B cell (primary cell): ENCODE measurements at regions not wholly inside any gene's neighbourhood (a gene's known extent, or its start where the extent isn't known, plus 50 kb on each side); places are given as distances from the start of the nearest gene placed in this dataset.

Experiments
- ATAC-seq: fragments of 200-7000 bp; cut with Tn5 transposase; one replicate; pipeline ENCODE4 v1.10.0; 2021; ENCODE audit warnings: low read depth, mild to moderate bottlenecking, moderate number of reproducible peaks, moderate library complexity
- CTCF ChIA-PET: fragments of 350-600 bp; sonication (Branson Sonifier 250); formaldehyde crosslinking; loops from one replicate; lab custom pipeline; 2021; ENCODE audit warnings: antibody characterized with exemption, inconsistent platforms; lab: Charles Lee
- POLR2A ChIA-PET: fragments of 350-600 bp; sonication (Branson Sonifier 250); formaldehyde crosslinking; loops from one replicate; lab custom pipeline; 2021; ENCODE audit warnings: antibody characterized with exemption; lab: Charles Lee
- DNase-seq: peaks from one replicate; pipeline ENCODE4 v3.0.0; 2013
- H2AFZ ChIP-seq: 2 replicates; pipeline ENCODE4 v1.6.1; 2012; ENCODE audit warnings: mild to moderate bottlenecking, low read depth, low read length; ENCODE audit not compliant: insufficient read depth, poor library complexity, severe bottlenecking
- H3K27ac ChIP-seq, 2 donors: 1 replicate in 1 of 2; 2 replicates in 1 of 2; pipeline ENCODE4 v1.5.1; 2012 to 2013; ENCODE audit warnings: low read length in 2 of 2, mild to moderate bottlenecking in 2 of 2, moderate library complexity in 1 of 2
- H3K27me3 ChIP-seq, 4 experiments: fragments of 200-600 bp in 1 of 4; sonication (generic) in 1 of 4; replicated peaks in 1 of 4; 1 replicate in 2 of 4; 2 replicates in 2 of 4; pipeline versions ENCODE4 v1.6.1 to v1.7.0; 2013 to 2016; ENCODE audit warnings: low read length in 3 of 4, mild to moderate bottlenecking in 2 of 4, mixed read lengths in 1 of 4, moderate library complexity in 1 of 4; ENCODE audit not compliant: insufficient read depth in 4 of 4, control insufficient read depth in 3 of 4; ENCODE audit errors: control extremely low read depth in 1 of 4
- H3K36me3 ChIP-seq, 2 experiments: replicated peaks in 1 of 2; 1 replicate in 1 of 2; 2 replicates in 1 of 2; pipeline versions ENCODE4 v1.6.1 to v1.7.1; 2013; ENCODE audit warnings: low read length in 1 of 2; ENCODE audit not compliant: insufficient read depth in 2 of 2, control insufficient read depth in 1 of 2; ENCODE audit errors: control extremely low read depth in 1 of 2, extremely low read depth in 1 of 2
- H3K4me1 ChIP-seq, 2 donors: fragments of 200-600 bp in 1 of 2; sonication (generic) in 1 of 2; 1 replicate in 1 of 2; 2 replicates in 1 of 2; pipeline versions ENCODE4 v1.5.1 to v1.6.1; 2013 to 2017; ENCODE audit warnings: low read length in 2 of 2; ENCODE audit not compliant: control insufficient read depth in 2 of 2, insufficient read depth in 2 of 2
- H3K4me2 ChIP-seq: replicated peaks from 2 replicates; pipeline ENCODE3; 2012; ENCODE audit warnings: mild to moderate bottlenecking, low read depth, low read length; ENCODE audit not compliant: poor library complexity, severe bottlenecking
- H3K4me3 ChIP-seq, 5 experiments: fragments of 200-600 bp in 1 of 5; sonication (generic) in 1 of 5; 1 replicate in 3 of 5; 2 replicates in 2 of 5; pipeline versions ENCODE4 v1.5.1 to v1.7.0; 2011 to 2016; ENCODE audit warnings: low read length in 4 of 5, mild to moderate bottlenecking in 4 of 5, low read depth in 2 of 5, control low read depth in 1 of 5, moderate library complexity in 1 of 5; ENCODE audit not compliant: insufficient read depth in 1 of 5; ENCODE audit errors: control extremely low read depth in 1 of 5, extremely low read depth in 1 of 5
- H3K79me2 ChIP-seq: fragments of 200-600 bp; sonication (generic); one replicate; pipeline ENCODE4 v1.6.0; 2016; ENCODE audit warnings: low read length; ENCODE audit not compliant: control insufficient read depth, insufficient read depth
- H3K9ac ChIP-seq: fragments of 200-600 bp; sonication (generic); 2 replicates; pipeline ENCODE4 v1.6.1; 2017; ENCODE audit warnings: mild to moderate bottlenecking, low read length, moderate library complexity
- H3K9me3 ChIP-seq, 3 donors: one replicate each; pipeline versions ENCODE4 v1.6.1 to v1.7.1; 2013; ENCODE audit warnings: low read length in 2 of 3; ENCODE audit not compliant: control insufficient read depth in 2 of 3, insufficient read depth in 1 of 3; ENCODE audit errors: control extremely low read depth in 1 of 3
- H4K20me1 ChIP-seq: 2 replicates; pipeline ENCODE4 v1.6.0; 2012; ENCODE audit warnings: mild to moderate bottlenecking, low read length; ENCODE audit not compliant: insufficient read depth, control insufficient read depth, poor library complexity, severe bottlenecking
- H3K27ac Mint-ChIP-seq: one replicate; pipeline ENCODE4 v1.8.0; 2021; ENCODE audit warnings: mixed read lengths
- H3K27me3 Mint-ChIP-seq: one replicate; pipeline ENCODE4 v1.8.0; 2021; ENCODE audit warnings: mixed read lengths
- H3K4me1 Mint-ChIP-seq: one replicate; pipeline ENCODE4 v1.8.0; 2021; ENCODE audit warnings: mixed read lengths
- H3K4me3 Mint-ChIP-seq: one replicate; pipeline ENCODE4 v1.8.0; 2021; ENCODE audit warnings: mixed read lengths
- H3K9me3 Mint-ChIP-seq: one replicate; pipeline ENCODE4 v1.8.0; 2022; ENCODE audit warnings: mixed read lengths; ENCODE audit not compliant: insufficient read depth
- EZH2 ChIP-seq: IDR thresholded peaks from 2 replicates; pipeline ENCODE4 v1.6.1; 2012; ENCODE audit warnings: borderline replicate concordance, low read depth, mild to moderate bottlenecking, moderate library complexity, low read length; ENCODE audit not compliant: insufficient read depth, poor library complexity, severe bottlenecking
- WGBS: methylation state at CpG from one replicate; pipeline ENCODE4 v1.1.5; 2013; ENCODE audit warnings: missing lambda C conversion rate; ENCODE audit not compliant: insufficient coverage; 5-methylcytosine and 5-hydroxymethylcytosine counted together
- intact Hi-C: fragments of 100-400 bp; cut with micrococcal nuclease; formaldehyde crosslinking; loops from one replicate; pipeline ENCODE4 v1.10.0; 2022
- TF ChIP-seq, protein P1 (sequence below): fragments of 200-600 bp; IDR thresholded peaks from one replicate; pipeline ENCODE4 v1.8.0; 2022; ENCODE audit warnings: antibody characterized with exemption, mild to moderate bottlenecking

- Mint-ChIP-seq H3K27ac (no peak overlapping the region), H3K4me3 (no peak overlapping the region), H3K4me1 (no peaks in the 10 kb centered on the region), H3K27me3 (no peaks in the 10 kb centered on the region), H3K9me3 (no peaks in the 10 kb centered on the region)
- Histone ChIP-seq H4K20me1 (no peaks in the 10 kb centered on the region), H3K9me3 (no peaks in the 10 kb centered on the region), H3K9ac (no peak overlapping the region), H3K27ac (no peak overlapping the region), H3K79me2 (no peaks in the 10 kb centered on the region), H3K27me3 (no peaks in the 10 kb centered on the region), H3K4me1 (no peaks in the 10 kb centered on the region), H3K36me3 (no peaks in the 10 kb centered on the region), H3K4me3 (no peak overlapping the region), H2AFZ (no peak overlapping the region), H3K4me2 (no peak overlapping the region)
- CTCF ChIA-PET, result no interaction called here
- ATAC-seq, result no peak
- no peak for DNase-seq
- POLR2A ChIA-PET, result no interaction called here
- TF ChIP-seq EZH2, result no peak
- TF ChIP-seq, protein P1, sequence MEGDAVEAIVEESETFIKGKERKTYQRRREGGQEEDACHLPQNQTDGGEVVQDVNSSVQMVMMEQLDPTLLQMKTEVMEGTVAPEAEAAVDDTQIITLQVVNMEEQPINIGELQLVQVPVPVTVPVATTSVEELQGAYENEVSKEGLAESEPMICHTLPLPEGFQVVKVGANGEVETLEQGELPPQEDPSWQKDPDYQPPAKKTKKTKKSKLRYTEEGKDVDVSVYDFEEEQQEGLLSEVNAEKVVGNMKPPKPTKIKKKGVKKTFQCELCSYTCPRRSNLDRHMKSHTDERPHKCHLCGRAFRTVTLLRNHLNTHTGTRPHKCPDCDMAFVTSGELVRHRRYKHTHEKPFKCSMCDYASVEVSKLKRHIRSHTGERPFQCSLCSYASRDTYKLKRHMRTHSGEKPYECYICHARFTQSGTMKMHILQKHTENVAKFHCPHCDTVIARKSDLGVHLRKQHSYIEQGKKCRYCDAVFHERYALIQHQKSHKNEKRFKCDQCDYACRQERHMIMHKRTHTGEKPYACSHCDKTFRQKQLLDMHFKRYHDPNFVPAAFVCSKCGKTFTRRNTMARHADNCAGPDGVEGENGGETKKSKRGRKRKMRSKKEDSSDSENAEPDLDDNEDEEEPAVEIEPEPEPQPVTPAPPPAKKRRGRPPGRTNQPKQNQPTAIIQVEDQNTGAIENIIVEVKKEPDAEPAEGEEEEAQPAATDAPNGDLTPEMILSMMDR, result no peak
- WGBS, result 92% methylated on average over 4 of the region's 6 CpGs
- intact Hi-C loops, result no loop called here
Measured at GRCh38 chr1:223029985-223030769, 112.9 kb downstream of the TLR5 start.

DNA sequence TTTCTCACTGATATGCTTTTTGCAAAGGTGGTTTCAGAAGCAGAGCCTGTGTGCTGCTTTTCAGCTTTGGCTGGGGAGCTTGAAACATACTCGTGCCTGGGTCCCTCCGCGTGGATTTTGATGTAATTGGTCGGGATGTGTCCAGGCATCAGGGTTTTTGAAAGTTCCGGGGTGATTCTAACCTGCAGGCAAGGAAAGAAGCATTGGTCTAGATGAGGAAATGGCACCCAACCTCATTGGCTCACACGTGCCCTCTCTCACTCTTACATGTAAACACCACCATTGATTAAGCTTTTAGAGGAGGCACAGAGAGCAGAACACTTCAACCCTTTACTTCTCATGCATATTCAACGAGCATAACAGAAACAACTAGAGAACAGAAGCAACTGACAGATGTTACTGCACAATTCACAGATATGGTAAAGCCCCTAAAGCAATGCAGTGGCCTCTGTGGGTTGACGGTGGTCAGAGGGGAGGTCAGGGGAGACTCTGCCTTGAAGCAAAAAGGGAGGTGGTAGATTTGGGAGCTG, 112.1 kb downstream of the TLR5 start:
- no peaks in the 10 kb centered on the region for H3K36me3 ChIP-seq
- no peaks in the 10 kb centered on the region for H3K27me3 ChIP-seq
- no peaks in the 10 kb centered on the region for H4K20me1 ChIP-seq
- no peaks in the 10 kb centered on the region for H3K9me3 Mint-ChIP-seq
- H3K27me3 Mint-ChIP-seq, result peaks cover under 1% of the 10 kb centered on the region
- no peak overlapping the region for H3K27ac Mint-ChIP-seq
- DNase-seq (no peak), ATAC-seq (no peak)
- 87% methylated on average over 7 of the region's 8 CpGs for WGBS
- no peaks in the 10 kb centered on the region for H3K4me1 Mint-ChIP-seq
- TF ChIP-seq, protein P1, result no peak
- no peak for TF ChIP-seq EZH2
- no peak overlapping the region for H2AFZ ChIP-seq
- H3K9me3 ChIP-seq, result no peaks in the 10 kb centered on the region
- H3K4me3 Mint-ChIP-seq, result no peak overlapping the region
- ChIA-PET POLR2A (no interaction called here), CTCF (no interaction called here)
- H3K9ac ChIP-seq, result no peak overlapping the region
- no peaks in the 10 kb centered on the region for H3K79me2 ChIP-seq
- H3K4me3 ChIP-seq, result no peak overlapping the region
- no peaks in the 10 kb centered on the region for H3K4me1 ChIP-seq
- intact Hi-C loops, result no loop called here
- H3K4me2 ChIP-seq, result no peak overlapping the region
- H3K27ac ChIP-seq, result no peak overlapping the region
